Stomach (tissue), 4 donors: ENCODE measurements at regions not wholly inside any gene's neighbourhood (a gene's known extent, or its start where the extent isn't known, plus 50 kb on each side); places are given as distances from the start of the nearest gene placed in this dataset.

Source experiments
- EP300 ChIP-seq: sonication (generic); formaldehyde crosslinking; IDR thresholded peaks from one replicate; pipeline ENCODE4 v1.6.1; 2017; ENCODE audit warnings: antibody characterized with exemption
- POLR2A ChIP-seq, 4 donors: fragments of 450-650 bp; IDR thresholded peaks; one replicate each; pipeline ENCODE4 v1.6.1; 2016; ENCODE audit warnings: antibody characterized with exemption in 4 of 4, control low read depth in 2 of 4, mild to moderate bottlenecking in 1 of 4, moderate library complexity in 1 of 4
- POLR2AphosphoS5 ChIP-seq, 3 donors: sonication (generic); formaldehyde crosslinking; IDR thresholded peaks; one replicate each; pipeline ENCODE4 v1.6.1; 2016; ENCODE audit warnings: antibody characterized with exemption in 3 of 3
- TF ChIP-seq, protein P1 (sequence below), 7 experiments: fragments of 450-650 bp in 4 of 7; fragments of 200-600 bp in 3 of 7; sonication (generic) in 3 of 7; IDR thresholded peaks; one replicate each; pipeline ENCODE4 v1.5.1; 2016 to 2019; ENCODE audit warnings: antibody characterized with exemption in 7 of 7, control low read depth in 2 of 7, mild to moderate bottlenecking in 1 of 7

DNA sequence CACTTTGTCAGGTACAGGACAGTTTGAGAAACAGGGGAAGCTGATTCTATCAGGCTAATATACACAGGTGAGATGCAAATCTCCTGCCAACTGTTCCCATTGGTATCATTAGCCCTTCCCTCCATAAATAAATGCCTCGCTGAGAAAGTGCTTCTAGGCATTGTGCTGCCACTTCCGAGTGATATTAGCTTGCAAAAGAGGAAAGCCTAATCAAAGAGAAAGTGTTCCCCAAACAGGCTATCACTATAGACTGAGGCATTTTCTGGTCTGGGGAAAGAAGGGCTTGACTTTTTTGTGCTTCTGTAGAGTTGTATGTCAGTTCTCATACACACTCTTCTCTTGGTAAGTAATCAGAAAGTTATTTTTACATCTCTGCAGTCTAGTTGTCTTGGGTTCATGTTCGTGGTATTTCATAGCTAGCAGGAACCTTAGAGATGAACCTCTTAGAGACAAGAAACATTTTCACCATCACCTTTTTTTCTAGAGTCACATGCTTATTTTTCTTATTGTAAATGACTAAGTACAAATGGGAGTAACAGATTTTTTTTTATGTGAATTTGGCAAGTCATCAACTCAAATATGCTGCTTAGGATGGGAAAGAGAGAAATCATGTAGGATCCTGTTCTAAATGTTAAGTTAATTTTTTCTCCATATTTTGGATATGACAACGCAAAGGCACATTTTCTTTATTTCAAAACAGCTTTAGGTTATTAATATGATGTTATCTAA lies 1009.8 kb downstream of the ADGRL3 start:
- TF ChIP-seq, protein P1, sequence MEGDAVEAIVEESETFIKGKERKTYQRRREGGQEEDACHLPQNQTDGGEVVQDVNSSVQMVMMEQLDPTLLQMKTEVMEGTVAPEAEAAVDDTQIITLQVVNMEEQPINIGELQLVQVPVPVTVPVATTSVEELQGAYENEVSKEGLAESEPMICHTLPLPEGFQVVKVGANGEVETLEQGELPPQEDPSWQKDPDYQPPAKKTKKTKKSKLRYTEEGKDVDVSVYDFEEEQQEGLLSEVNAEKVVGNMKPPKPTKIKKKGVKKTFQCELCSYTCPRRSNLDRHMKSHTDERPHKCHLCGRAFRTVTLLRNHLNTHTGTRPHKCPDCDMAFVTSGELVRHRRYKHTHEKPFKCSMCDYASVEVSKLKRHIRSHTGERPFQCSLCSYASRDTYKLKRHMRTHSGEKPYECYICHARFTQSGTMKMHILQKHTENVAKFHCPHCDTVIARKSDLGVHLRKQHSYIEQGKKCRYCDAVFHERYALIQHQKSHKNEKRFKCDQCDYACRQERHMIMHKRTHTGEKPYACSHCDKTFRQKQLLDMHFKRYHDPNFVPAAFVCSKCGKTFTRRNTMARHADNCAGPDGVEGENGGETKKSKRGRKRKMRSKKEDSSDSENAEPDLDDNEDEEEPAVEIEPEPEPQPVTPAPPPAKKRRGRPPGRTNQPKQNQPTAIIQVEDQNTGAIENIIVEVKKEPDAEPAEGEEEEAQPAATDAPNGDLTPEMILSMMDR (IDR thresholded peaks at IDR 0.05) = no peak
- TF ChIP-seq POLR2A (IDR thresholded peaks at IDR 0.05) = no peak
- TF ChIP-seq POLR2AphosphoS5 (IDR thresholded peaks at IDR 0.05) = no peak
- TF ChIP-seq EP300 = no peak
